AG09319 (cell line): ENCODE measurements at regions not wholly inside any gene's neighbourhood (a gene's known extent, or its start where the extent isn't known, plus 50 kb on each side); places are given as distances from the start of the nearest gene placed in this dataset.

ENCODE experiments used
- DNase-seq: peaks from one replicate; pipeline ENCODE4 v3.0.0-alpha.2; 2010; ENCODE audit warnings: low read depth; ENCODE audit errors: extremely low read depth
- CTCF ChIP-seq: IDR thresholded peaks from 2 replicates; pipeline ENCODE4 v1.5.1; 2011; ENCODE audit warnings: low read depth, mild to moderate bottlenecking, inconsistent platforms, low read length, moderate library complexity

DNA sequence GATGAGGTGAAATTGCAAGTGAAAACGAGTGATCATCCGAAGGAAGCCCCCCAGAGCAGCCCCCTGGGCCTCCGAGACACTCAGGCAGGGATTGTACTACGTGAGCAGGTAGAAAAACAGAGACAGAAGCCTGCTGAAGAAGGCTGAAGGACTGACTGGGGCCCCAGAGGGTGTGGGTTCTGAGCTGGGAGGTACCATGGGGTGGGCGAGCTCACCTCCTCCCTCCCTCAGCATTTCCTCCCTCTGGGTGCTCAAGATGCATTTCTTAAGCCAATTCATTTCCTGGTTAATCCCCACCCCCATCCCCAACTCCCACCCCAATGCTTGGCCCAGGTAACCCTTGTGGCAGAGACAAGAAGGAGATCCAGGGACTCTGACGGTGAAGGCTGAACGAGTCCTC lies 108.7 kb downstream of the BDH1 start:
- DNase-seq, result no peak
- TF ChIP-seq CTCF, result no peak

DNA sequence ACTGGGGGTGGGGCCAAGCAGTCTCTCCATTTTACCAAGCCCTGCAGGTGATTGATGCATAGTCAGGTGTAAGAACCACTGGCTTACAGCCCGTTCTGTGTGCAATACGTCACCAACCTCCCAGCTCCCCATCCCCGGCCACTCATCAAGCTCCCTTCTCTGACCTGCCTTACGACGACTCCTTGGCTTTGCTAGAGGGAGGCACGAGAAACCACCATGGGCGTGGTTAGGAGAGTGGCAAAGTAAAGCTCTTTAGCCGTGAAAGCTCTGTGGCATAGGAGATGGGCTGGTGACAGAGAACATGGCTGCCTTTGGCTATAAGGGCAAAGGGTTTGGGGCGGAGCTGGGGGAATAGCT lies 109.1 kb downstream of the BDH1 start:
- no peak for DNase-seq
- no peak for TF ChIP-seq CTCF

DNA sequence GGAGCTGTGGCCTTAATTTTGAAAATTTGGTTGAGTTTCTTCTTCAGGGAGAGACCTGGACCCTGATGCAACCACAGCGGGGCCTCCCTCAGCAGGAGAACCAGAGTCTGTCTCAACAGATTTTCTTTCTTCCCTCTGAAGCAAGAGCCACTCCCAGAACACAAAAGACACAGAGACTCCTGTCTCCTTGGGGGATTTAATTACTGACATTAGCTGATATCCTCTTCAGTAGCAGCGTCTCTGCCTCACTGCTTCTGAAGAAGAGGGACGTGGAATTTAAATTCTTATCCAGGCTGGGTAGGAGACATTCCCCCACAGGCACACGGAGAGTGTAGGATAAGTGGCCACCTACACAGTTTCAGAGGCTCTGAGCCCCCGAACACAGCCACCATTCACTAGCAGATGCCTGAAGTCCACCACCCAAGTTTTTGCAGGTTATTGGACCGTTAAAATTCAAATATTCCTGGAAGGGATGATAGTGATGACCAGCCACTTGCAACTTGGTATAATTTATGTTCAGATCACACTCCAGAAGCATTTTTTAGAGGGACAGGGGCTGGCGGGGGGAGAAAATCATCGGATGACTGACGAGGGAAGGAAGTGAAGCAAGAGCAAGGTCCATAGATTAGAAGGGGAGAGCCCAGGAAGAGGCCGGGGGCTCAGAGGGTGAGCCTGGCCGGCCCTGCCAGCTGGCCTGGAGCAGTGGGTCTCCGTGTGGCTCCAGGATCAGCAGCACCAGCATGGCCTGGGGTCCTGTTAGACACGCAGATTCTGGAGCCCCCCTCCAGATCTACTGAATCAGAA lies 109.7 kb downstream of the BDH1 start:
- DNase-seq, result no peak
- TF ChIP-seq CTCF, result no peak

DNA sequence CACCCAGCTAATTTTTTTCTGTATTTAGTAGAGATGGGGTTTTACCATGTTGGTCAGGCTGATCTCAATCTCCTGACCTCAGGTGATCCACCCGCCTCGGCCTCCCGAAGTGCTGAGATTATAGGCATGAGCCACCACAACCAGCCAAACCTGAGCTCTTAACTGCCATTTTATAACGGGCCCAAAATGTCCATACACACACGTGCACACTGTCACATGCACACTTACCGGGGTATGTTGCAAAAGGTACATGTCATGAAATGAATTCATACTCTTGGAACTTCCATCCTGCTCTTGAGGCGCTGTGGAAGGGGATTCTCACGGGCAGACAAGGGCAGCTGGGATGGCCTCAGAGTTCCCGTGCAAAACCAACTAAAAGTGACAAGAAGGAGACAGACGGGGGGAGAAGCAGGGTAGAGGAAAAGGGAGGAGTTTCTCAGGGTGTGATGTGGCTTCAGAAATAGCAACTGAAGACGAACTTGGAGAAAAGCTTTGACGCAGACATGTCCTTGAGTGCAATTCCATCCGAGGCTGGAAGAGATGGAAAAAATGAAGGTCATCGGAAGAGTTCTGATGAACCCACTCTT lies 110.9 kb downstream of the BDH1 start:
- no peak for DNase-seq
- TF ChIP-seq CTCF, result no peak

DNA sequence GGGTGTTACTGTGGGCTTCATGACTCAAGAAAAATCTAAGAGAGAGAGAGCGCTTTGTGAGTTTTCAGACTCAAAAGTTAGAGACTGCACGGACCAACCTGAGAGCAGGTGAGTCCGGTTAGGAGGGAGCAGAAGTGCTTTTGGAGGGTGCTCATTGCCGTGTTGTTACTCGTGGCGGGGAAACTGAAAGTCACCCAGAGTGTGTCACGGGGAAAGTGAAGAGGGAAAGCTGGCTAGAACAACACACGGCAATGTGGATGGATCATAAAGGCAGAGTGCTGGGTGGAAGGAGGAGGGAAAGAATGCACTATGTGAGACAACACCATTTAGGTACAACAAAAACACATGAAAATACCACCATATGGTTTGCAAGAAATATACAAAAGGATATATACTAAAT lies 112.3 kb downstream of the BDH1 start:
- DNase-seq, result no peak
- TF ChIP-seq CTCF, result no peak

GRCh38 chr3:197440717-197441303 lies 115.0 kb downstream of the BDH1 start:
- DNase-seq, result no peak
- no peak for TF ChIP-seq CTCF

DNA sequence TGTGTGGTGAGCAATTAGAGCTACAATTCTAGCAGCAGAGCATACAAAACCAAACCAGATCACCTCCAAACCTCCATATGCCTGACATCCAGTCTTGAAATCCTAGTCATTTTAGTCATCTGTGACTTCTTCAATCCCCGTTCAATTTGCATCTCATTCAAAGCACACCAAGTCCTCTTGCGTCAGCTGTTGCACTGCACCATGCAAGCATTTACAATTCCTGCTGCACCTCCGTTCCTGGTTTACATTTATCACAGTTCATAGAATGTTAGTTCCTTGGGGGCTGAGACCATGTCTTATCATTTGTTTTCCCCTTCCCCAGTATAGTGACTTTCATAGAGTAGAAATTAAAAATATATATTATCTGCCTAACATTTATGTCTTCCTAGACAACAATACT lies 116.9 kb downstream of the BDH1 start:
- no peak for TF ChIP-seq CTCF
- DNase-seq, result no peak
